ENCODE measurements at regions not wholly inside any gene's neighbourhood (a gene's known extent, or its start where the extent isn't known, plus 50 kb on each side); places are given as distances from the start of the nearest gene placed in this dataset.

- CTCF ChIA-PET = interaction anchor here (0.8 to 6.1 kb wide), 11 partner anchors 9 to 402 kb away, joined by 3 to 36 read pairs (median 4); no protein-coding TSS in a partner anchor
- Histone ChIP-seq H3K27ac (ENCODE audit: control insufficient read depth, insufficient read depth) (peak overlapping the region; percentile 56), H3K4me3 (peak overlapping the region; percentile 8; the same call in 1 of the 2 replicates), H3K4me2 (ENCODE audit: control insufficient read depth, insufficient read depth) (peak overlapping the region; percentile 68), H3K27me3 (replicated peaks in 1 of 2; ENCODE audit: control insufficient read depth in 2 of 2, insufficient read depth in 2 of 2, low read length in 1 of 2) (no peaks in the 10 kb centered on the region), H3K4me1 (ENCODE audit: control insufficient read depth, insufficient read depth, low read length) (peaks cover 38% of the 10 kb centered on the region), H4K20me1 (ENCODE audit: control insufficient read depth, insufficient read depth) (no peaks in the 10 kb centered on the region), H3K9ac (ENCODE audit: control insufficient read depth, insufficient read depth, low read length) (peak overlapping the region; percentile 17; the same call in 1 of the 2 replicates), H2AFZ (ENCODE audit: control insufficient read depth, low read depth, low read length) (peak overlapping the region; percentile 0; the same call in 1 of the 2 replicates), H3K36me3 (ENCODE audit: control insufficient read depth in 2 of 2, insufficient read depth in 2 of 2, low read length in 1 of 2) (no peaks in the 10 kb centered on the region), H3K79me2 (ENCODE audit: control insufficient read depth, insufficient read depth, low read length) (no peaks in the 10 kb centered on the region), H3K9me3 (replicated peaks; ENCODE audit: control insufficient read depth, insufficient read depth, low read length) (peaks cover 8% of the 10 kb centered on the region; the same call in 2 of the 3 replicates)
- peak; percentile 32 for ATAC-seq
- in situ Hi-C loops (cut with MboI) = no loop called here
- SMC1A ChIA-PET (ENCODE audit: uncharacterized antibody, unreplicated experiment) = interaction anchor here (0.8 to 12.2 kb wide), 26 partner anchors 8 to 385 kb away, joined by 3 to 223 read pairs (median 5); no protein-coding TSS in a partner anchor
- BruUV-seq (replicated peaks) = no TSS peak
- FAIRE-seq = no peak
- DNase-seq (ENCODE audit: low read depth, low spot score) = no peak
- intact Hi-C loops (cut with micrococcal nuclease; ENCODE audit: unreplicated experiment) = no loop called here
- POLR2A ChIA-PET = interaction anchor here (1.5 to 8.1 kb wide), 10 partner anchors 12 to 123 kb away, joined by 6 to 76 read pairs (median 15); partner anchors contain the start of gene ZC3H12C
- 82% methylated on average over 2 of the region's 2 CpGs for WGBS (ENCODE audit: insufficient coverage, insufficient replicate concordance, low lambda C conversion rate, missing lambda C conversion rate)
- TF ChIP-seq POLR2AphosphoS5 (IDR thresholded peaks at IDR 0.05; ENCODE audit: low read length) = peak; percentile 32; the same call in 1 of the 2 replicates
- TF ChIP-seq, protein P1, sequence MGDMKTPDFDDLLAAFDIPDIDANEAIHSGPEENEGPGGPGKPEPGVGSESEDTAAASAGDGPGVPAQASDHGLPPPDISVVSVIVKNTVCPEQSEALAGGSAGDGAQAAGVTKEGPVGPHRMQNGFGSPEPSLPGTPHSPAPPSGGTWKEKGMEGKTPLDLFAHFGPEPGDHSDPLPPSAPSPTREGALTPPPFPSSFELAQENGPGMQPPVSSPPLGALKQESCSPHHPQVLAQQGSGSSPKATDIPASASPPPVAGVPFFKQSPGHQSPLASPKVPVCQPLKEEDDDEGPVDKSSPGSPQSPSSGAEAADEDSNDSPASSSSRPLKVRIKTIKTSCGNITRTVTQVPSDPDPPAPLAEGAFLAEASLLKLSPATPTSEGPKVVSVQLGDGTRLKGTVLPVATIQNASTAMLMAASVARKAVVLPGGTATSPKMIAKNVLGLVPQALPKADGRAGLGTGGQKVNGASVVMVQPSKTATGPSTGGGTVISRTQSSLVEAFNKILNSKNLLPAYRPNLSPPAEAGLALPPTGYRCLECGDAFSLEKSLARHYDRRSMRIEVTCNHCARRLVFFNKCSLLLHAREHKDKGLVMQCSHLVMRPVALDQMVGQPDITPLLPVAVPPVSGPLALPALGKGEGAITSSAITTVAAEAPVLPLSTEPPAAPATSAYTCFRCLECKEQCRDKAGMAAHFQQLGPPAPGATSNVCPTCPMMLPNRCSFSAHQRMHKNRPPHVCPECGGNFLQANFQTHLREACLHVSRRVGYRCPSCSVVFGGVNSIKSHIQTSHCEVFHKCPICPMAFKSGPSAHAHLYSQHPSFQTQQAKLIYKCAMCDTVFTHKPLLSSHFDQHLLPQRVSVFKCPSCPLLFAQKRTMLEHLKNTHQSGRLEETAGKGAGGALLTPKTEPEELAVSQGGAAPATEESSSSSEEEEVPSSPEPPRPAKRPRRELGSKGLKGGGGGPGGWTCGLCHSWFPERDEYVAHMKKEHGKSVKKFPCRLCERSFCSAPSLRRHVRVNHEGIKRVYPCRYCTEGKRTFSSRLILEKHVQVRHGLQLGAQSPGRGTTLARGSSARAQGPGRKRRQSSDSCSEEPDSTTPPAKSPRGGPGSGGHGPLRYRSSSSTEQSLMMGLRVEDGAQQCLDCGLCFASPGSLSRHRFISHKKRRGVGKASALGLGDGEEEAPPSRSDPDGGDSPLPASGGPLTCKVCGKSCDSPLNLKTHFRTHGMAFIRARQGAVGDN (IDR thresholded peaks at IDR 0.05) = peak; percentile 12; the same call in 1 of the 2 replicates
- peak; percentile 68 for TF ChIP-seq YY1 (IDR thresholded peaks at IDR 0.05; ENCODE audit: low read depth, low read length)
- TF ChIP-seq MEF2A (IDR thresholded peaks at IDR 0.05; ENCODE audit: insufficient read depth, low read depth, low read length) = peak; percentile 9; the same call in 1 of the 2 replicates
- TF ChIP-seq SPI1 (IDR thresholded peaks at IDR 0.05; ENCODE audit: borderline replicate concordance, insufficient read depth, low read depth, low read length) = peak; percentile 36; the same call in 1 of the 2 replicates
- 0 out of 2 replicates have a peak, but pooled peaks have one; percentile 17 for TF ChIP-seq MYB (IDR thresholded peaks at IDR 0.05; ENCODE audit: borderline replicate concordance, low read depth, low read length)
- no peak for TF ChIP-seq PAX5 (IDR thresholded peaks at IDR 0.05; ENCODE audit: borderline replicate concordance, low read depth, low read length)
- no peak for TF ChIP-seq PBX3 (IDR thresholded peaks at IDR 0.05; ENCODE audit: insufficient replicate concordance, low read depth, low read length)
- RAD21 ChIA-PET (ENCODE audit: unreplicated experiment) = interaction anchor here (1.1 to 12.4 kb wide), 15 partner anchors 12 to 464 kb away, joined by 3 to 185 read pairs (median 13); partner anchors contain the start of gene ZC3H12C
Observed at GRCh38 chr11:109971184-109971523, 122.0 kb upstream of the ZC3H12C start.
